HEK293 (cell line): ENCODE measurements at regions not wholly inside any gene's neighbourhood (a gene's known extent, or its start where the extent isn't known, plus 50 kb on each side); places are given as distances from the start of the nearest gene placed in this dataset.

ENCODE experiments used
- CTCF ChIA-PET: fragments of 350-600 bp; formaldehyde crosslinking; extraction: SDS; loops from one replicate; lab custom pipeline; 2021; ENCODE audit warnings: antibody characterized with exemption; lab: Yijun Ruan, JAX
- POLR2A ChIA-PET: fragments of 300-600 bp; formaldehyde crosslinking; extraction: SDS; loops from one replicate; lab custom pipeline; 2020; ENCODE audit warnings: antibody characterized with exemption, inconsistent platforms; lab: Yijun Ruan, JAX
- H3K27ac ChIP-seq: fragments of 200-500 bp; sonication (Bioruptor generic); 2 replicates; pipeline ENCODE4 v1.5.1; 2014; ENCODE audit warnings: low read depth, low read length, control low read depth, inconsistent platforms; ENCODE audit errors: extremely low read depth
- H3K36me3 ChIP-seq, 2 experiments: fragments of 200-500 bp in 1 of 2; sonication (Bioruptor generic) in 1 of 2; 1 replicate in 1 of 2; 2 replicates in 1 of 2; pipeline ENCODE4 v1.5.1; 2014 to 2017; ENCODE audit warnings: inconsistent platforms in 2 of 2, low read length in 2 of 2; ENCODE audit not compliant: control insufficient read depth in 2 of 2, insufficient read depth in 1 of 2
- H3K4me1 ChIP-seq: fragments of 200-500 bp; sonication (Bioruptor generic); 2 replicates; pipeline ENCODE4 v1.5.1; 2014; ENCODE audit warnings: mild to moderate bottlenecking, low read length, inconsistent platforms; ENCODE audit not compliant: control insufficient read depth, insufficient read depth
- H3K4me3 ChIP-seq: 2 replicates; pipeline ENCODE4 v1.5.1; 2011; ENCODE audit warnings: low read depth, mild to moderate bottlenecking, control low read depth, low read length, moderate library complexity
- H3K9me3 ChIP-seq: fragments of 200-500 bp; sonication (Bioruptor generic); 2 replicates; pipeline ENCODE4 v1.5.1; 2014; ENCODE audit warnings: low read depth, low read length, inconsistent platforms; ENCODE audit not compliant: control insufficient read depth, insufficient read depth
- ELK4 ChIP-seq: IDR thresholded peaks from 2 replicates; pipeline ENCODE4 v1.6.1; 2011; ENCODE audit warnings: mild to moderate bottlenecking, low read depth, low read length, borderline replicate concordance
- GFI1B ChIP-seq: fragments of 450-650 bp; formaldehyde crosslinking; IDR thresholded peaks from 2 replicates; pipeline ENCODE4 v1.5.1; 2016; ENCODE audit warnings: missing biosample characterization, missing genetic modification characterization
- HOXA7 ChIP-seq: sonication (generic); formaldehyde crosslinking; IDR thresholded peaks from 2 replicates; pipeline ENCODE4 v1.8.1; 2022; ENCODE audit warnings: missing genetic modification reagents, borderline replicate concordance
- HOXD13 ChIP-seq: sonication (generic); formaldehyde crosslinking; IDR thresholded peaks from 2 replicates; pipeline ENCODE4 v1.8.0; 2022; ENCODE audit warnings: missing genetic modification reagents, borderline replicate concordance
- KLF1 ChIP-seq: fragments of 450-650 bp; formaldehyde crosslinking; IDR thresholded peaks from 2 replicates; pipeline ENCODE4 v1.5.1; 2016; ENCODE audit warnings: missing biosample characterization, missing genetic modification characterization
- MEIS1 ChIP-seq: sonication (generic); formaldehyde crosslinking; IDR thresholded peaks from 2 replicates; pipeline ENCODE4 v1.8.1; 2022; ENCODE audit warnings: missing genetic modification reagents, mild to moderate bottlenecking, borderline replicate concordance
- PATZ1 ChIP-seq: fragments of 450-650 bp; formaldehyde crosslinking; IDR thresholded peaks from 2 replicates; pipeline ENCODE4 v1.5.1; 2016; ENCODE audit warnings: missing biosample characterization, missing genetic modification characterization
- SALL2 ChIP-seq: fragments of 450-650 bp; formaldehyde crosslinking; IDR thresholded peaks from 2 replicates; pipeline ENCODE4 v1.5.0; 2017; ENCODE audit warnings: missing biosample characterization, mild to moderate bottlenecking, missing genetic modification characterization, borderline replicate concordance
- WT1 ChIP-seq: fragments of 450-650 bp; formaldehyde crosslinking; IDR thresholded peaks from 2 replicates; pipeline ENCODE4 v1.5.1; 2016; ENCODE audit warnings: missing biosample characterization, missing genetic modification characterization
- YY1 ChIP-seq: fragments of 450-650 bp; formaldehyde crosslinking; IDR thresholded peaks from 2 replicates; pipeline ENCODE4 v1.5.1; 2018; ENCODE audit warnings: missing biosample characterization, missing genetic modification characterization
- ZBTB44 ChIP-seq: fragments of 450-650 bp; IDR thresholded peaks from 2 replicates; pipeline ENCODE4 v1.5.1; 2018; ENCODE audit warnings: missing biosample characterization, mild to moderate bottlenecking, missing genetic modification characterization
- ZEB2 ChIP-seq: fragments of 450-650 bp; formaldehyde crosslinking; IDR thresholded peaks from 2 replicates; pipeline ENCODE4 v1.5.1; 2016; ENCODE audit warnings: missing biosample characterization, missing genetic modification characterization
- ZFP37 ChIP-seq: fragments of 450-650 bp; formaldehyde crosslinking; IDR thresholded peaks from 2 replicates; pipeline ENCODE4 v1.5.1; 2016; ENCODE audit warnings: missing biosample characterization, missing genetic modification characterization
- ZNF121 ChIP-seq: fragments of 450-650 bp; formaldehyde crosslinking; IDR thresholded peaks from 2 replicates; pipeline ENCODE4 v1.5.1; 2016; ENCODE audit warnings: missing biosample characterization, missing genetic modification characterization
- ZNF132 ChIP-seq: fragments of 450-650 bp; formaldehyde crosslinking; IDR thresholded peaks from 2 replicates; pipeline ENCODE4 v1.5.1; 2017; ENCODE audit warnings: missing biosample characterization, missing genetic modification characterization, borderline replicate concordance
- ZNF184 ChIP-seq: fragments of 450-650 bp; IDR thresholded peaks from 2 replicates; pipeline ENCODE4 v1.5.1; 2018; ENCODE audit warnings: missing biosample characterization, mild to moderate bottlenecking, missing genetic modification characterization
- ZNF302 ChIP-seq: fragments of 450-650 bp; formaldehyde crosslinking; IDR thresholded peaks from 2 replicates; pipeline ENCODE4 v1.5.1; 2016; ENCODE audit warnings: missing biosample characterization, missing genetic modification characterization, low read depth
- ZNF341 ChIP-seq: fragments of 450-650 bp; formaldehyde crosslinking; IDR thresholded peaks from 2 replicates; pipeline ENCODE4; 2016; ENCODE audit warnings: low read depth, missing biosample characterization, missing genetic modification characterization
- ZNF394 ChIP-seq: fragments of 450-650 bp; formaldehyde crosslinking; IDR thresholded peaks from 2 replicates; pipeline ENCODE4 v1.5.1; 2016; ENCODE audit warnings: missing biosample characterization, missing genetic modification characterization, mild to moderate bottlenecking, moderate library complexity, borderline replicate concordance
- ZNF404 ChIP-seq: fragments of 450-650 bp; formaldehyde crosslinking; IDR thresholded peaks from 2 replicates; pipeline ENCODE4 v1.5.1; 2017; ENCODE audit warnings: missing biosample characterization, missing genetic modification characterization
- ZNF423 ChIP-seq: fragments of 450-650 bp; formaldehyde crosslinking; IDR thresholded peaks from 2 replicates; pipeline ENCODE4 v1.5.1; 2016; ENCODE audit warnings: missing biosample characterization, missing genetic modification characterization
- ZNF514 ChIP-seq: fragments of 450-650 bp; formaldehyde crosslinking; IDR thresholded peaks from 2 replicates; pipeline ENCODE4 v1.5.1; 2016; ENCODE audit warnings: missing biosample characterization, missing genetic modification characterization
- ZNF530 ChIP-seq: fragments of 450-650 bp; formaldehyde crosslinking; IDR thresholded peaks from 2 replicates; pipeline ENCODE4 v1.5.1; 2016; ENCODE audit warnings: low read depth, missing biosample characterization, missing genetic modification characterization
- ZNF558 ChIP-seq: fragments of 450-650 bp; formaldehyde crosslinking; IDR thresholded peaks from 2 replicates; pipeline ENCODE4 v1.5.1; 2016; ENCODE audit warnings: missing biosample characterization, missing genetic modification characterization
- ZNF561 ChIP-seq: fragments of 450-650 bp; IDR thresholded peaks from 2 replicates; pipeline ENCODE4 v1.5.1; 2018; ENCODE audit warnings: missing biosample characterization, missing genetic modification characterization, borderline replicate concordance
- ZNF610 ChIP-seq: fragments of 450-650 bp; formaldehyde crosslinking; IDR thresholded peaks from 2 replicates; pipeline ENCODE4 v1.5.1; 2016; ENCODE audit warnings: missing biosample characterization, missing genetic modification characterization, borderline replicate concordance
- ZNF660 ChIP-seq: fragments of 450-650 bp; IDR thresholded peaks from 2 replicates; pipeline ENCODE4 v1.5.1; 2018; ENCODE audit warnings: missing biosample characterization, mild to moderate bottlenecking, missing genetic modification characterization
- ZNF701 ChIP-seq: fragments of 450-650 bp; formaldehyde crosslinking; IDR thresholded peaks from 2 replicates; pipeline ENCODE4 v1.5.1; 2016; ENCODE audit warnings: missing biosample characterization, missing genetic modification characterization
- ZNF830 ChIP-seq: fragments of 450-650 bp; IDR thresholded peaks from 2 replicates; pipeline ENCODE4 v1.5.0; 2018; ENCODE audit warnings: missing biosample characterization, missing genetic modification characterization, low read depth, mild to moderate bottlenecking, moderate library complexity
- ZSCAN30 ChIP-seq: fragments of 450-650 bp; IDR thresholded peaks from 2 replicates; pipeline ENCODE4 v1.5.1; 2018; ENCODE audit warnings: missing biosample characterization, mild to moderate bottlenecking, missing genetic modification characterization, moderate library complexity

GRCh38 chr6:140849456-140849855, 1283.3 kb upstream of the GJE1 start (continued):
- TF ChIP-seq ZBTB44 (tag by site-specific recombination) (no peak), ZNF404 (no peak), ZNF610 (tag by site-specific recombination) (no peak), GFI1B (tag by site-specific recombination) (no peak), ZEB2 (no peak), KLF1 (no peak), ZNF132 (no peak), ZNF184 (no peak), ZNF394 (tag by site-specific recombination) (no peak), ZSCAN30 (no peak), ZNF341 (tag by site-specific recombination) (no peak)

GRCh38 chr6:140847262-140847645, 1285.5 kb upstream of the GJE1 start:
- Histone ChIP-seq H3K36me3 (no peaks in the 10 kb centered on the region), H3K4me3 (no peak overlapping the region), H3K9me3 (no peaks in the 10 kb centered on the region), H3K4me1 (no peaks in the 10 kb centered on the region), H3K27ac (no peak overlapping the region)
- ChIA-PET CTCF (no interaction called here), POLR2A (no interaction called here)
- no peak for TF ChIP-seq SALL2

- H3K4me1 ChIP-seq, result no peaks in the 10 kb centered on the region
- TF ChIP-seq ZNF701 (tag by site-specific recombination), result no peak
- TF ChIP-seq ZNF561, result no peak
- TF ChIP-seq HOXD13, result no peak
- no peak for TF ChIP-seq ZNF660
- TF ChIP-seq KLF1, result no peak
- TF ChIP-seq HOXA7 (CRISPR knock-in tag), result no peak
- TF ChIP-seq ZNF423 (tag by site-specific recombination), result no peak
- TF ChIP-seq MEIS1 (CRISPR knock-in tag), result no peak
- no peak for TF ChIP-seq ZNF121
- no peak for TF ChIP-seq YY1 (tag by site-specific recombination)
- no peak for TF ChIP-seq ZNF830
- TF ChIP-seq ZNF514, result no peak
- TF ChIP-seq PATZ1 (tag by site-specific recombination), result no peak
- TF ChIP-seq ZNF558 (tag by site-specific recombination), result no peak
- TF ChIP-seq ZNF302, result no peak
- no peak for TF ChIP-seq ZNF530 (tag by site-specific recombination)
- TF ChIP-seq ELK4, result no peak
- TF ChIP-seq WT1, result no peak
- no peak for TF ChIP-seq ZFP37
- TF ChIP-seq, all 188 proteins: peak for 0
- CTCF ChIA-PET, result no interaction called here
- POLR2A ChIA-PET, result no interaction called here
- no peak overlapping the region for H3K4me3 ChIP-seq
- H3K9me3 ChIP-seq, result no peaks in the 10 kb centered on the region
- H3K27ac ChIP-seq, result no peak overlapping the region
- no peaks in the 10 kb centered on the region for H3K36me3 ChIP-seq
Measured at GRCh38 chr6:140846503-140847261, 1286.0 kb upstream of the GJE1 start.
